ENCODE measurements at regions not wholly inside any gene's neighbourhood (a gene's known extent, or its start where the extent isn't known, plus 50 kb on each side); places are given as distances from the start of the nearest gene placed in this dataset.

DNA sequence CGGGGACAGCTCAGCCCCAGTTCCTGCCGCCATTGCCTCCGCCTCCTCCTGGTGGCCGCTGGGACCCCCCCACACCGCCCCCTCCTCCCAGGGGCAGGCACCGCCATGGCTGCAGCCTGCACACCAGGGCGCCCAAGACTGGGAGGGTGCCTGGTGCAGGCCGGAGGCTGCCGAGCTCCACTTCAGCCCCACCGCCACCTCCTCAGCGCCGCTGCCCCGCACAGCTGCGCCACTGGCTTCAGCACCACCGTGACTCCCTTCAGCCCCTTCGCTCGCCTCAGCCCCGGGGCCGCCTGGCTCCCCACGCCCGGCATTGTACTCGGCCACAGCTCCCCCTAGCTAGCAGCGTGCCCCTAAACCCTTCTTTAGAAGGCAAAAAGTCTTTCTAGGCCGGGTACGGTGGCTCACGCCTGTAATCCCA, 131.1 kb downstream of the CRYBB2 start:
- DNase-seq (ENCODE audit: low read depth in 2 of 2) = no peak

GRCh38 chr22:25351631-25352293, 132.3 kb downstream of the CRYBB2 start:
- DNase-seq (ENCODE audit: low read depth in 2 of 2) = no peak

DNA sequence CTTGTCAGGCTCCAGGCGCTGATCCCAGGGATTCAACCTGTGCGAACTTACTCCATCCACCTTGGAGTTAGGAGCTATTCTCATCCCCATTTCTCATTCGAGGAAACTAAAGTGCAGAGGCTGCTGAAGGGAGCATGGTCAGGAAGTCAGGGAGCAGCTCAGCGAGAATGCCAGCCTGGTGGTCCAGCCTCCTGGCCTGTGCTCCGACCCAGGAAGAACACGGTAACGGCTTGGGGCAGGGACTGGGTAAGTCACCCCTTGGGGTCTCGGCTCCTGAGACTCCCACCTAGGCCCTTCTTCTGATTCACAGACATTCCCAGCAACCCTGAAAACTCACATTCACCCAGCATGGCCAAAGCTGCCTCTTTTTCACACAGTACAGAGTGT, 132.8 kb downstream of the CRYBB2 start:
- DNase-seq (ENCODE audit: low read depth in 2 of 2) = no peak

DNA sequence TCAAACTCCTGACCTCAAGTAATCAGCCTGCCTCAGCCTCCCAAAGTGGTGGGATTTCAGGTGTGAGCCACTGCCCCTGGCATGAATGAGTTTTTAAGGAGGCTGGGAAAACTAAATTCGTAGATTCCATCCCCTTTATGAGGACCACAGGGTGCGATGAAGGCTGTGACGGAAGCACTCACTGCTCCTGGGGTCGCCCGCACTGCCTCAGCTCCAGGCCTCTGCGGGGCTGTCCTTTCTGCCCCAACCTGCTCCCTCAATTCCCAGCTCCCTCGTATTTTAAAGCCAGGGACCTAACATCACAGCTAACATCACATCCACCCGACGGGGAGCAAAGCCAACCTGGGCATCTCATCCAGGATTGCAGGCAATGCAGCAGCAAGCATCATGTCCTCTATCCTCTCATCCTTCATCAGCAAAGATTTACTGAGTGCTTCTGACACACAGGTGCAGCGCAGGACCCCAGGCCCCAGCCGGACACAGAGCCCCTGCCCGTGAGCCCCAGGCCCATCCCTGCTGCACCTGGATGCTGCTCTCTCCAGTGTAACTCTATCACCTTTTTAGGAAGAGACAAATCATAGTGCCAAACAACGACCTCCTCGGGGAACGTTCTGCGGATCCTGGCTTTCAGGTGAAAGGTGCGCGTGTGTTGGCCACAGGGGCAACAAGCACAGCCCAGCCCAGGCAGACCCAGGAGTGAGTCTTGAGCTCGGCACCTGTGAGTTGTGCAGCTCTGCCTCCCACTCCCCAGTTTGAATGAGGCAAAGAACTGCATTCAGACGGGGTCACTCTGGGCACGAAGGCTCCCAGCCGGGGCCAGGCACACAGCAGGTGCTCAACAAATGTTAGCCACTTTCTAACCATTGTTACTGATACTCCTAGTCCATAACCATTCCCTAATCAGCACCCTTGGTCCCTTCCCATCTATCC, 134.3 kb downstream of the CRYBB2 start:
- no peak for DNase-seq (ENCODE audit: low read depth in 2 of 2)

- no peak for DNase-seq (ENCODE audit: low read depth in 2 of 2)
Observed at GRCh38 chr22:25354456-25354855, 135.0 kb downstream of the CRYBB2 start.

DNA sequence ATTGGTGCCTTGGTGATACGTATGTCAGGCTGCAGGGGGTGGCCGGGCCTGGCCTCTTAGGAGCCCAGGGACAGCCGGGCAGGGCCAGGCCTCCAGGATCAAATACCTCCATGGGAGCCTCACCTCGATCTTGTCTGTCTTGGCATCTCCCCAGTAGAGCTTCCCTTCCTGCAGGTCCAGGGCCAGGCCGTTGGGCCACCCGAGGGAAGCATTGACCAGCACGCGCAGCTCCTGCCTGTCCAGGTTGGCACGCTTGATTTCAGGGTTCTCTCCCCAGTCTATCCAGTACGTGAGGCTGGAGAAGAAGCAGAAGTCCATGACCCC, 137.7 kb downstream of the CRYBB2 start:
- DNase-seq (ENCODE audit: low read depth in 2 of 2) = no peak

GRCh38 chr22:25357606-25358420, 138.4 kb downstream of the CRYBB2 start:
- no peak for DNase-seq (ENCODE audit: low read depth in 2 of 2)

DNA sequence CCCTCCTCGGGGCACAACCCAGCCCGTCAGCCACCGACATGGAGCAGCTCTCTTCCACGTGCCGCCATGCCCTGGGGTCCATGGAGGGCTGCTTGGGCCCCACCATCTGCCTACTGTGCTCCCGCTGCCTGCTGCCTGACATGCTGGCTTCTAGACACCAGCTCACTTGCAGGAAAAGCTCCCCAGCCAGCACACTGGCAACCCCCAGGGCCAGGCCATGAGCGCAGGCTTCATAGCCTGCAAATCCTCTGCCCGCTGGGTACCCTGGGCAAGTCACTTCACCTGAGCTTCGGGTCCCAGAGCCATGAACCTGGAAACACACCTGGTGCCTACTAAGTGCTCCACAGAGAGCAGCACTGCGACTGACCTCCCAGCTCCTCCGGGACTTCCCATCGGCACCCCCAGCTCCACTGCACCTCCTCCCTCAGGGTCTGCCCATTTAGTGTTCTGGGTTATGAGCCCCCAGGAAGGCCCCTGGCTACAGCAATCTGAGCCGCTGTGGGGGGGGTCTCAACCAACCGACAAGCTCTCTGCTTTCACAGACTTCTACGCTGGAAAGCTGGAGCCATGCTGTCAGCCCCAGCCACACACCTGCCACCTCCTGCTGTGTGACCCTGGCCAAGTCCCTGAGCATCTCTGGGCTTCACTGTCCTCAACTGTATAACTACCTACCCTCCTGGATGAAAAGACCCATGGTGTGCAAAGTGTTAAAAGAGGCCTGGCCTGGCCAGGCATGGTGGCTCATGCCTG, 139.2 kb downstream of the CRYBB2 start:
- no peak for DNase-seq (ENCODE audit: low read depth in 2 of 2)

DNA sequence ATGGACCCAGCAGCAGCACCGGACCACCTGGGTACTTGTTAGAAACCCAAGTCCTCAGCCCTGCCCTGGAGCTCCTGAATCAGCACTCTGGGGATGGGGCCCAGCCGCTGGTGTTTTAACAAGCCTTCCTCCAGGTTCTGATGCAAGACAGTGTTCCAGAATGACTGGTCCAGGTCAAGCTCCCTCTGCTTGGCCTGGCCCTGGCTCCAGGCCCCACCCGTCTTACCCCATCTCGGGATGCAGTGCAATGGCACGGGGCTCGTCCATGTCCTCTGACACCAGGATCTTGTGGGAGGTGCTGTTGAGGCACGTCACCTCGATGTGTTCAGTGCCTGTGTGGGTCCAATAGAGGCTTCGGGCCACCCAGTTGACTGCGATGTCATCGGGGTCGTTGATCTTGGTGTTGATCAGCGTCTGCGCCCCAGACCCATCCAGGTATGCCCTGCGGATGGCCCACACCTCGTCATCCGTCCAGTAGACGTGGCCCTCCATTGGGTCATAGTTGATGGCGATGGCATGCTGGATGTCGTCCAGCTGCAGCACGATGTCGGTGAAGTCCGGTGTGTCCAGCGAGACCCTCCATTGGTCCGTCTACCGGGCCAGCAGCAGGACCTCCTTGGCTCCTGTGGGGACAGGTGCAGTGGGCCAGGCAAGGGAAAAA, 140.3 kb downstream of the CRYBB2 start:
- no peak for DNase-seq (ENCODE audit: low read depth in 2 of 2)

DNA sequence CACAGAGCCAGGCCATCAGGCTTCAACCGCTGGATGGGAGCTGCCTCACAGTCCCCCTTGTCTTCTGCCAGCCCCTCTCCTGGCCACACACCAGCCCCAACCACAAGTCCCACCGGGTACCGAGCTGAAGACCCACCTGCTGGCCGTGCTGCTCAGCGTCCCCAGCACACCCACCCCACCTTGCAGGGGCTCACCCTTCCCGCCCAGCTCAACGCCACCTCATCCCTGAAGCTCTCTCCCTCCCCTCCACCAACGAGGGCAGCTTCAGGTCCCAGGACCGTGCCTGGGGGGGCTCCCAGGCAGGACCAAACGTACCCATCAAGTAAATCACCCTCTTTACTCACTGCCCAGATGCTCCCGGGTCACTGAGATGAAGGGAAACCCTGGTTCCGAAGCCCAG, 141.0 kb downstream of the CRYBB2 start:
- no peak for DNase-seq (ENCODE audit: low read depth in 2 of 2)

GRCh38 chr22:25360891-25361645, 141.6 kb downstream of the CRYBB2 start:
- DNase-seq (ENCODE audit: low read depth in 2 of 2) = no peak

- no peak for DNase-seq (ENCODE audit: low read depth in 2 of 2)
Observed at GRCh38 chr22:25361899-25362214, 142.4 kb downstream of the CRYBB2 start.

GRCh38 chr22:25362215-25362882, 142.9 kb downstream of the CRYBB2 start:
- DNase-seq (ENCODE audit: low read depth in 2 of 2) = peak; percentile 64 to 79

GRCh38 chr22:25362883-25363240, 143.4 kb downstream of the CRYBB2 start:
- no peak for DNase-seq (ENCODE audit: low read depth in 2 of 2)

DNA sequence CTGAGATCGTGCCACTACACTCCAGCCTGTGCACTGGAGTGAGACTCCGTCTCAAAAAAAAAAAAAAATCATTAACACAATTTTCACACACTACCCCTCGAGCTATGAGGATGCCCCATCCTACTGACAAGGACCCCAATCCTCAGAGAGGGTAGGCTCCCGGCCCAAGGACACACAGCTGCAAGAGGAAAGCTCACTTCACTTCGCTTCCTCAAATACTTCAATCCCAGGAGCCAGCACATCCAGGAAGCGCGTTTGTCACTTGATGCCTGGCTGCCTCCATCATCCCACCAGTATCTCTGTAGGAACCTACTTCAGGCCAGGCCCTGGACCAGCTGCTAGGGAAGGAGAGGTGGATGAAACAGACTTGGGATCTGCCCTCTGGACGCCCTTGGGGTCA, 144.0 kb downstream of the CRYBB2 start:
- DNase-seq (ENCODE audit: low read depth in 2 of 2) = no peak

DNA sequence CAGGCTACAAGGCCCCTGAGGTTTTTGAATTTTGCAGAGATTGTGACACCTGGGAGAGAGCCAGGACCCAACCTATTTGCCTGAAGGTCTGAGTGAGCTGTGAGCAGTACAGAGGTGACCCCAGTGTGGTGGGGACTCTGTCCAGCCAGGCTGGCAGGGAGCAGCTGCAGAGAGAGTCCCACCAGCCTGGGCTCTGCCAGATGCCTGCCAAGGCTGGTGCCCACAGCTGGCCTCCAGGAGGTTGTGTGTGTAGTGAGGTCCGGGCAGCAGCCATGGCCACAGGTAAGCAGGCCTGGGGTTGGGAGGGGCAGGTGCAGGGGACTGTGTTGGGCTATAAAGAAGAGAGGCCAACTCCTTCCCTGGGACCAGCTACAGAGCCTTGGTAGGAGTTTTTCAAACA, 144.8 kb downstream of the CRYBB2 start:
- DNase-seq (ENCODE audit: low read depth in 2 of 2) = no peak

DNA sequence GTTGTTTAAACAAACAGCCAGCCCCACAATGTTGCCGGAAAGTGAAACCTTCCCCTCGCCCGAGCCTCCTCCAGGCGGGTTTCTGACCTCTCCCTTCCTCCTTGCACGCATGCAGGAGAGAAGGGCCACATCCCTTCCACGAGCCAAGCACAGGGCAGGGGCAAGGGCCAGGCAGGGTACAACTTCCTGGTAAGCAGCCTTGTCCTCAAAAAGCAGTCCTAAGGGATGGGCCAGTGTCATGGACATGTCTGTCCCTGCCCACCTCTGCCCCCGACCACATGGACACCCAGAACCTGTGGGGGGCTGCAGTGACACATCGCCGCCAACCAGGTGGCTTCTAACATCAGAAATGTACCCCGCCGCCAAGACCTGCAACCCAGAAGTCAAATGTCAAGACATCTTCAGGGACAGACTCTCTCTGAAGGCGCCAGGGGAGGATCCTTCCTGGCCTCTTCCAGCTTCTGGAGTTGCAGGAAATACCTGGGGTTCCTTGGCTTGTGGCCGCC, 145.3 kb downstream of the CRYBB2 start:
- no peak for DNase-seq (ENCODE audit: low read depth in 2 of 2)

GRCh38 chr22:25365491-25366261, 146.2 kb downstream of the CRYBB2 start:
- no peak for DNase-seq (ENCODE audit: low read depth in 2 of 2)

DNA sequence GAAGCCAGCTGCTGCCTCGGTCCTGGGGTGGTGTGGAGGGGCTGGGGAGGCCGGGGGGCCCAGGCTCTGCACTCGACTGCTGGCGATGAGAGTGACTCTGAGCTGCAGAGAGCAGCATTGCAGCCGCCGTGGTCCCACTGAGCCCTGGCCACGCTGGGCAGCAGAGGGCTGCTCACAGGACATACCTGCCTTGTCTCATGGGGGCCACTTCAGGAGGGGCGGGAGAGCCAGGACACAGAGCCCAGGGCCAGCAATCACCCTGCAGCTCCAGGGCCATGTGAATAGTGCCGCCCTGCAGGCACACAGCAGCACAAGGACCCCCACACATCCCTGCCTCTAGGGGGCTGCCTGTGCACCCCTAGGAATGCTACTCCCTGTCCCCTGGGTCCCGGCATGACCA, 147.0 kb downstream of the CRYBB2 start:
- no peak for DNase-seq (ENCODE audit: low read depth in 2 of 2)

Measured in stimulated activated CD4-positive, alpha-beta T cell treated with anti-CD3 and anti-CD28 coated beads, Interleukin-4, amount 100 ng/mL, for 48 hours (primary cell).